Stimulated activated CD4-positive, alpha-beta T cell treated with anti-CD3 and anti-CD28 coated beads, Interleukin-1b, Interleukin-23, amount 100 ng/mL, for 1 hour (primary cell): ENCODE measurements at regions not wholly inside any gene's neighbourhood (a gene's known extent, or its start where the extent isn't known, plus 50 kb on each side); places are given as distances from the start of the nearest gene placed in this dataset.
"Not testable (repeated sequence)": the region's sequence is repeated elsewhere in the genome, so short reads cannot be mapped to it uniquely, and the experiment has no call there.

Experiments used
- DNase-seq, 2 donors: peaks; one replicate each; pipeline ENCODE4 v3.0.0-alpha.2; 2020; ENCODE audit warnings: low read depth in 2 of 2

GRCh38 chr20:22529150-22530019 is 55.0 kb downstream of the FOXA2 start:
- no peak for DNase-seq

DNA sequence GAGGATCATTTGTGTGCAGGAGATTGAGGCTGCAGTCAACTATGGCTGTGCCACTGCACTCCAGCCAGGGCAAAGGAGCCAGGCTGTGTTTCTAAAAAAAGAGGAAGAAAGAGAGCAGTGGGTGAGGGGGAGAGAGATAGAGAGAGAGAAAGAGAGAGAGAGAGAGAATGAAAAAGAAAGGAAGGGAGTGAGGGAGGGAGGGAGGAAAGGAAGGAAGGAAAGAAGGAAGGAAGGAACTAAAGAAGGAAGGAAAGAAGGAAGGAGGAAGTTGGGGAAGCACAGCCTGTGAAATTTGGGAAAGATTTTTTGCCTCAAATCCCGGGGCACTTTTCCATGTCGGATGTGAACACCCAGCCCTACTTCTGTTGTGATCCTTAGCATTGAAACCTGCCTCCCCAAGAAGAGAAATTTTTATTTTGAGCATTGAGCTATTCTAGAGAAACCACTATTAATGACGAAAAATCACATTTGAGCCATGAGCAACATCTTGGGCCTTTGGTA is 57.8 kb downstream of the FOXA2 start:
- no peak for DNase-seq

GRCh38 chr20:22525821-22526220 is 58.6 kb downstream of the FOXA2 start:
- DNase-seq: no peak

- DNase-seq: no peak
Measured at GRCh38 chr20:22525069-22525820, 59.1 kb downstream of the FOXA2 start.

GRCh38 chr20:22524393-22525015 is 59.9 kb downstream of the FOXA2 start:
- no peak for DNase-seq

DNA sequence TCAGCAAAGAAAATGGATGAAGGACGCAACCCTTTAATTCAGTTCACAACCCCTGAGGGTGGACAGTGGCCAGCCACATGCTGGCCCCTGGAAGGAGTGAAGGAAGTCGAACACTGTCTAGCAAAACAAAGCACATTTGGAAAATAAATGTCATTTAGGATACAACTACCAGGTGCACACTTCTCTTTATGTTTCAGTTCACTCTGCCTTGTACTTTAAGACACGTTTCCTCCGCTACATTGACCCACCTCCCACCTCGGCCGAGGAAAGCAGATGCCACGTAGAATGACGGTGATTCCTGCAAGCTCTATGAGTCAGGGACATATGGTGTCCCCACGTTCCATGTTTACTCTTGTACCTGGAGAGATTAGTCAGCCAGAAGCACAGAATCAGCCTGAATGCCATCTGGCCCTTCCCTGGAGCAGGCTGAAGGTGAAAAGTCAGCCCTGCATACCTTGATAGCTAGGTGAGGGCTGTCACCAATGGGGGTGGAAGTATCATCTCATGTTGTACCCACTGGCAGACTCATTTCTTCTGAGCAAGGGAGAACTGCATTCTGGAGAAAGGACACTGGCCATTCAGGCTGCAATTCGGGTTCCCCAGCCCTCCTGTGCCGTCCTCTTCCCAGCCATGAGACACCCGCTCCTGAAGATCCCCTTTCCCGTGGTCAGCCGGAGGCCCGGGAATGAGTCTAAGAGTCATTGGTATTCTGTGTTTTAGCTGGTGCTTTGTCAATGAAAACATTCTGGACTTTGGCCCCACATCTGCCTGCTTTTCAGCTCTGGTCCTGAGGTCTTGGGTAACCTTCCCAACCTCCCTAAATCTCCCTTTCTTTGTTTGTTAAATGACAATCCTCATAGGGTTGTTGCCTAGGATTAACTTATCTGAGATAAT is 60.6 kb downstream of the FOXA2 start:
- DNase-seq: no peak

DNA sequence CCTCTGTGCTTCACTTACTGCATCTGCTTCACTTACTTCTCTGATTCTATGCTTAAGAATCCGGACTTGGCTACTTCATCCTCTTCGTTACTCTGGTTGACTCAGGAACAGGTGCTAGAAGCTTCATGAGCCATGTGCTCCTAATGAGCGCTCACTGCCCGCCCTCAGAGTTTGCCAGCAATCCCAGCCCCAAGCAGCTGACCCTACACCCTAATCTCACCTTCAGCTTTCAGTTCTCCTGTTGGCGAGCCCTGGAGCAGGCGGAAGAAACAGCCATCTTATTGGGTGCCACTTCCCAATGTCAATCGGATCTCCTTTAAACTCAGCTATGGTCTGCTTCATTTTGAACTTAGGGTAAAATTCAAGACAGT is 61.3 kb downstream of the FOXA2 start:
- DNase-seq: no peak

DNA sequence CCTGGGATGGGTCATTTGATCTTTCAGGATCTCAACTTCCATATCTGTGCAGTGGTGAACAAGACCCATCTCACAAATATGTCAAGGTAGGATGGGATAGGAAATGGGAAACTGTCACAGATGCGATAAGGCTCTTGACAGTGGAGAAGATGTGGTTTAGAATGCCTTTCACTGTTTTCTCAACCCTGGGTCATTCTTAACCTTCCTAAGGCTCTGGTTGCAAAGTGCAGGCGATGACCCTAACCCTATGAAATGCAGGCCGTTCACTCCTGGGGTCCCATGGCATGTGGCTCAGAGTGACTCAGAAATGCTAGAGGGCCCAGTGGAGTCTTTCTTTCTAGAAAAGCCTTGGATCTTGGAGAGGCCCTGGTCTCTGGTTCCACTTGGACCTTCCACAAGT is 61.7 kb downstream of the FOXA2 start:
- DNase-seq: no peak

DNA sequence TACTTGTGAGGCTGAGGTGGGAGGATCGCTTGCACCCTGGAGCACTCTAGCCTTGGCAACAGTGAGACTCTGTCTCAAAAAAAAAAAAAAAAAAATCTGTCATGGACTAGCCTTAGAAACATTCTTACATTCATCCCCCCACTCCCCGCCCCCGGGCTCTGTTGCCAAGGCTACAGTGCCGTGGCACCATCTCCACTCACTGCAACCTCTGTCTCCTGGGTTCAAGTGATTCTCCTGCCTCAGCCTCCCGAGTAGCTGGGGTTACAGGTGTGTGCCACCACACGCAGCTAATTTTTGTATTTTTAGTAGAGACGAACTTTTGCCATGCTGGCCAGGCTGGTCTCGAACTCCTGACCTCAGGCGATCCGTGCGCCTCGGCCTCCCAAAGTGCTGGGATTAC is 62.4 kb downstream of the FOXA2 start:
- DNase-seq: not testable (repeated sequence)

DNA sequence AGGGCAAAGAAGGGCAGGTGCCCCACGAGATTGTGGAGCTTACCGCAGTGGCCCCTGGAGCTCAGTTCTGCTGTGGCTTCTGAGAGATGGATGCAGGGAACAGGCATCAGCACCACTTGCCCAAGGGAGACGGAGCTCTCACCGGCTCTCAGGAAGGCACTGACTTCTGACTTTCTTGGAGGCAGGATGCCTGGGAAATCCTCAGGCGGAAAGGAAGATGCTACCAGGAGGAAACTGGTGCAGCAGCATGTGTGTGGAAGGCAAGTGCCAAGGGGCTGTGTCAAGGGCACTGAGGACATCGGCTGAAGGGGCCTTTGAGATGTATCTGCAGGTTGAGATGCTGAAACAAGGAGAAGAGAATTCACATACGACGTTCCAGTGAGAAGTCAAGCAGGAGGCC is 64.0 kb downstream of the FOXA2 start:
- DNase-seq: no peak

- DNase-seq: no peak
Measured at GRCh38 chr20:22515264-22515663, 69.1 kb downstream of the FOXA2 start.

DNA sequence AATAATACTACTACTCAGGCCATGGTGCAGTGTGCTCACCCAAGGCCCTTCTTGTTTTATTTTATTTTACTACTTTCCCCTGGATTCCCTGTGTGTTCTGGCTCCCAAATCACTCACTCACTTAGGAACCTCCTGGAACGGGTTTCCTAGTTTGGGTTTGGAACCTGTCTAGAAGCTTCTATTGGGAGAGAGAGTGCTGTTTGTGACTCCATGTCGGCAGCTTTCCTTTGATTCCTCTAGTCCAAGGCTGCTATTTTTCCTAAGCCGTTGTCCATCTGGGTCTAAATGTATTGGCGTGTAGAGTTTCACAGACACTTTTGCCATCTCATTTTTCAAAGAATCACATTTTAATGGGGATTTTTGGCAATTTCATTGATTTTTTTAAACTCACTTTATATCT is 70.8 kb downstream of the FOXA2 start:
- no peak for DNase-seq

GRCh38 chr20:22512911-22513489 is 71.4 kb downstream of the FOXA2 start:
- no peak for DNase-seq

DNA sequence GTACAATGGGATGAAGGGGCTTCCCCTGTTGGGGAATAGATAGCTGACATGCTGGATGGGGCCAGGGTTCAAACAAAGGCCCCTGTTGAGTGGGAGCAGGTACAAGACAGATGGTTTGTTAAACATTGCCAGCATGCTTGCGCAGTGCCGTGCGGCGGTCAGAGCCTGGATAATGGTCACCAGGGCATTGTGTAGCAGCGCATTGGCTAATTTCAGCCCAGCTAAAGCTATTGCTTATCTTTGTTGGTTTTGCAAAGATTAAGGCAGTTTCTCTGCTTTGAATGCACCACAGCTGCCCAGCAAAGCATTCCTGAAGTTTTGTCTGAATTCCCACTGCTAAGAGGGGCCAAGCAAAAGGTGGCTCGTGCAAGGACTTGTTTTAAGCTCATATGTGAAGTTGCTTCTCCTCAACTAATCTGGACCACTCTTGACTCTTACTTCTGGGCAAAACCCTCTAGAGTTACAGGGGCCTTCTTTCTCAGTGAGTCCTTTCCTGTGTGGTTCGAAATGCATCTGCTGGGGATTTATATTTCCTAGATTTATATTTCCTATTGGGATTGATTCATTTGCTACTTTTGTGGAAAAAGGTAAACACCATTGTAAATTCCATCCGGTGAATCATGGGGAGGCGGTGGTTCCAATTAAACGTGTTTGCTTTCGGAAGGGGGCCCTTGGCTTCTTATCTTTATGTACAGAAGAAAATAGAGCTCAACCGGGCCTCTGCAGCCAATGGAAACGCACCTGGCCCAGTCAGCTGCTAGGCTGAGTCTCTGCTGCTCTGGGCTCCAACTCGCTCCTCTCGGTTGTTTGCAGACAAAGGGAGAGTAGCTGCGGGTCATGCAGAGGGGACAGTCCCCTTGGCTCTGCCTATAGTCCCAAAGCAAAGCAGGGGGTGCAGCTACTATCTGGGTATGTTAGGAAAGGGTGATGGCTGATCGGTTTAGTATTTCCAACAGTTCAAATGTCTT is 72.1 kb downstream of the FOXA2 start:
- DNase-seq: no peak

- DNase-seq: no peak
Measured at GRCh38 chr20:22509843-22510147, 74.6 kb downstream of the FOXA2 start.

DNA sequence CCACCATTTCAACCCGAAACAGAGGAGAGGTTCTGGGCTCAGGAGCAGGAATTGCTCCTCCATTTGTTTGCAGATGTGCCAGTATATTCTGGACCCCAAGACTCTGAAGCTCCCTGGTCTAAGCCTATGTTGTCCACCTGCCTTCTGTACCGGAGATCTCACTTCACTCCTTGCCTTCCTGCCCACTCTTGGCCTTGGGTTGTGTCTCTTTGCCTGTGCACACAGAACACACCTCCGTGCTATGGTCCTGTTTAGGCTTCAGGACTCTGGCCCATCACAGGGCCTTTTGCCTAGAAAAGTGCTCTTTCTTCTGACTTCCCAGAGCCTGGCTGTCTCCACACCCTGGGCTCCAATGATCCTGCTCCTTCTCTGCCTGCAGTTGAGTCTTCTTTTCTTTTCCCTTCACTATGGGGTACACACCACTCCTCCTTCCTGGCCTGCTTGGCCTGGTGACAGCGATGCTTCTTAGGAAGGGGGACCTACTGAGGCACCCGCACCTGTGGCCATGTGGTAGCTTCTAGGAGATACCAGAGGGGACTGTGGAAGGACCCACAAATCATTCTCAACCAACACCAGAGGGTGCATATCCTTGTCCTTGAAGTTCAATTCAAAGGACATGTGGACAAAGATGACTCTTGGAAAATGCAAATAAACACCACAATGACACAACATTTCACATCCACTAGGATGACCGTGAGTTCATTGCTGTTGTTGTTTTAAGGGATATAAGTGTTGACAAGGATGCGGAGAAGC is 75.1 kb downstream of the FOXA2 start:
- no peak for DNase-seq

DNA sequence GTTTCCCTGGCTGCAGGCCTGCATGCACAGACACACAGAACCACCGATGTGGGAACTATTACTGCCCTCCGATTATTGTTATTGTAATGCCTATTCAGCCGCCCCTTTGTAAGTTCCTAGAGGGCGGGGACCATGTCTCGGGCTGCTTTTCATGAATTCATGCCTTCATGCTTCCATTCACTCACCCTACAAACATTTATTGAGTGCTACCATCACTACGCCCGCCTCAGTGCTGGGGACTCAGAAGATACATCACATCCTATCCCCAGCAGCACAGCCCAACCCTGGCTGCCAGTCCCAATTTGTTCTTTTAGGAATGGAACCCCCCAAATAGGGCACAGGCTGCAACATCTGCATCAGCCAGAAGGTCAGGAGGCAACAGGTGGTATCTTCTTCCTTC is 75.9 kb downstream of the FOXA2 start:
- no peak for DNase-seq

DNA sequence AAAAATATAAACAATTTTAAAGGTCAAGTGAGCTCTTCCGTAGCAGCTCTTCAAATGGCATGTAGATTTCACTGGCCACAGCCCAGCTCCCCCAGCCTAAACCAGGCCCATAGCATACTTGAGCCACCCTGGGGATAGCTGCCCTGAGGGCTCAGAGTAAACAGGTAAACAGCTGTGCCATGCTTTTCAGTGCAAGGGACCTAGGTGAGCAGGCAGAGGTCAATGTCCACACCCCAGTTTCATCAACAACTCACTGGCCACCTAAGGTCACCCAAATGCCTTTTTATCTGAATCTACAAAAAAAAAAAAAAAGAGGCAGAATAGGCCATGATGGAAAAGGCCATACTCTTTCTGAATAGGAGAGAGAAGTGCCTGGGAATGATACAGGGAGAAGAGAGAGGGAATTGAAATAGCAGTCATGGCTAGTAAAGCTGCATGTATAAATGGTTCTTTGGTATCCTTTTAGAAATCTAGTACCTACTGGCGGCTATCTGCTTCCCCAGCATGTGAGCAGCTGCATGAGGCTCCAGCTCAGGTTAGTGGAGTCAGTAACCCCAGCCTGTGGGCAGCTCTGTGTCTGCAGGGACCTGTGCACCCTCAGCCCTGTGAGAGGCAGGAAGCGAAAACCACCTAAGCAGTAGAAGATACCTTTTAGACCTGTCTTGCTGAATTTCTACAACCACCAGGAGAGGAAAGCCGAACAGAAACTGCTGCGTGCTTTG is 77.0 kb downstream of the FOXA2 start:
- no peak for DNase-seq

DNA sequence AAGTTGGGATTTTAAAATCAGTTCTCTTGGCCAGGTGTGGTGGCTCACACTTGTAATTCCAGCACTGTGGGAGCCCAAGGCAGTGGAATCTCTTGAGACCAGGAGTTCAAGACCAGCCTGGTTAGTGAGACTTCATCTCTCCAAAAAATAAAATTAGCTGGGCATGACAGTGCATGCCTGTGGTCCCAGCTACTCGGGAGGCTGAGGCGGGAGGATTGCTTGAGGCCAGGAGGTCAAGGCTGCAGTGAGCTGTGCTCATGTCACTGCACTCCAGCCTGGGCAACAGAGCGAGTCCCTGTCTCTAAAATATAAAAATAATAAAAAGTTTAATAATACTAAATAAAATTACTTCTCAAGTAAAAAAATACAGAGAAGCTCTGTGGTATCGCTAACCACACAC is 77.5 kb downstream of the FOXA2 start:
- DNase-seq: no peak
